ENCODE measurements at regions not wholly inside any gene's neighbourhood (a gene's known extent, or its start where the extent isn't known, plus 50 kb on each side); places are given as distances from the start of the nearest gene placed in this dataset.

GRCh38 chr2:226680719-226681118 is 118.9 kb downstream of the IRS1 start:
- DNase-seq = no peak

- no peak for DNase-seq
Measured at GRCh38 chr2:226679389-226680065, 120.1 kb downstream of the IRS1 start.

- DNase-seq = no peak
Measured at GRCh38 chr2:226678422-226678821, 121.2 kb downstream of the IRS1 start.

GRCh38 chr2:226677080-226677479 is 122.5 kb downstream of the IRS1 start:
- no peak for DNase-seq

GRCh38 chr2:226676618-226677017 is 123.0 kb downstream of the IRS1 start:
- DNase-seq = no peak

GRCh38 chr2:226674123-226674522 is 125.5 kb downstream of the IRS1 start:
- DNase-seq = no peak

- DNase-seq = no peak
Measured at GRCh38 chr2:226673314-226673723, 126.3 kb downstream of the IRS1 start.

GRCh38 chr2:226671141-226671676 is 128.4 kb downstream of the IRS1 start:
- DNase-seq = no peak

GRCh38 chr2:226669905-226670304 is 129.7 kb downstream of the IRS1 start:
- DNase-seq = no peak

GRCh38 chr2:226669249-226669648 is 130.4 kb downstream of the IRS1 start:
- DNase-seq = no peak

- DNase-seq = no peak
Measured at GRCh38 chr2:226667736-226668135, 131.9 kb downstream of the IRS1 start.

GRCh38 chr2:226665306-226665831 is 134.3 kb downstream of the IRS1 start:
- DNase-seq = no peak

- DNase-seq = no peak
Measured at GRCh38 chr2:226664661-226665060, 135.0 kb downstream of the IRS1 start.

- DNase-seq = no peak
Measured at GRCh38 chr2:226664140-226664539, 135.5 kb downstream of the IRS1 start.

- no peak for DNase-seq
Measured at GRCh38 chr2:226661789-226662545, 137.7 kb downstream of the IRS1 start.

- no peak for DNase-seq
Measured at GRCh38 chr2:226660526-226660925, 139.1 kb downstream of the IRS1 start.

GRCh38 chr2:226660124-226660523 is 139.5 kb downstream of the IRS1 start:
- DNase-seq = no peak

GRCh38 chr2:226659410-226659809 is 140.2 kb downstream of the IRS1 start:
- DNase-seq = no peak

GRCh38 chr2:226658555-226658954 is 141.1 kb downstream of the IRS1 start:
- no peak for DNase-seq

- DNase-seq = no peak
Measured at GRCh38 chr2:226657340-226658053, 142.1 kb downstream of the IRS1 start.

- no peak for DNase-seq
Measured at GRCh38 chr2:226656367-226656766, 143.3 kb downstream of the IRS1 start.

GRCh38 chr2:226655871-226656270 is 143.7 kb downstream of the IRS1 start:
- DNase-seq = no peak
